Astrocyte (in vitro differentiated cells and primary cell): ENCODE measurements at regions not wholly inside any gene's neighbourhood (a gene's known extent, or its start where the extent isn't known, plus 50 kb on each side); places are given as distances from the start of the nearest gene placed in this dataset.

Experiments used
- EZH2 ChIP-seq: IDR thresholded peaks from 2 replicates; pipeline ENCODE4 v1.6.1; 2012; ENCODE audit warnings: mild to moderate bottlenecking, low read length, inconsistent platforms; ENCODE audit not compliant: insufficient read depth
- TF ChIP-seq, protein P1 (sequence below): IDR thresholded peaks from 2 replicates; pipeline ENCODE4 v1.5.1; 2011; ENCODE audit warnings: low read depth, mild to moderate bottlenecking, inconsistent platforms, low read length, moderate library complexity; ENCODE audit not compliant: insufficient read depth

DNA sequence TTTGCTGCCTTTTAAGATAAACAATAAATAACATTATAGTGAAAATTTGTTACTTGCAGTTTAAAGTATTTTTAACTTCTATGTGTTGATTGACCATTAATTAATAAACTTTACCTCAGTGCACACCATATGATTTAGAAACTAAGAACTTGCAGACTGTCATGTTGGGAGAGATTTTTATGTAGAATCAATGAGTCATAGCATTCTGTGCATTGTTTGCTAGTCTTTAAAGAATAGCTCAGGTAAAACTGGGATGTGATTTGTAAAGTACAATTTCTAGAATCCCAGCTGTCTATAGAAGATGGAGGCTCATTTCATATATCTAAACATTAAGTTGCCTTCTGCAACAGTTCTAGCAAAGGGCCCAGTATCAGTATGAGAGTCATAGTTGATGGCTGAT lies 199.6 kb upstream of the SEMA3A start:
- TF ChIP-seq, protein P1, sequence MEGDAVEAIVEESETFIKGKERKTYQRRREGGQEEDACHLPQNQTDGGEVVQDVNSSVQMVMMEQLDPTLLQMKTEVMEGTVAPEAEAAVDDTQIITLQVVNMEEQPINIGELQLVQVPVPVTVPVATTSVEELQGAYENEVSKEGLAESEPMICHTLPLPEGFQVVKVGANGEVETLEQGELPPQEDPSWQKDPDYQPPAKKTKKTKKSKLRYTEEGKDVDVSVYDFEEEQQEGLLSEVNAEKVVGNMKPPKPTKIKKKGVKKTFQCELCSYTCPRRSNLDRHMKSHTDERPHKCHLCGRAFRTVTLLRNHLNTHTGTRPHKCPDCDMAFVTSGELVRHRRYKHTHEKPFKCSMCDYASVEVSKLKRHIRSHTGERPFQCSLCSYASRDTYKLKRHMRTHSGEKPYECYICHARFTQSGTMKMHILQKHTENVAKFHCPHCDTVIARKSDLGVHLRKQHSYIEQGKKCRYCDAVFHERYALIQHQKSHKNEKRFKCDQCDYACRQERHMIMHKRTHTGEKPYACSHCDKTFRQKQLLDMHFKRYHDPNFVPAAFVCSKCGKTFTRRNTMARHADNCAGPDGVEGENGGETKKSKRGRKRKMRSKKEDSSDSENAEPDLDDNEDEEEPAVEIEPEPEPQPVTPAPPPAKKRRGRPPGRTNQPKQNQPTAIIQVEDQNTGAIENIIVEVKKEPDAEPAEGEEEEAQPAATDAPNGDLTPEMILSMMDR: no peak
- TF ChIP-seq EZH2: no peak
